GM06990 (cell line): ENCODE measurements at regions not wholly inside any gene's neighbourhood (a gene's known extent, or its start where the extent isn't known, plus 50 kb on each side); places are given as distances from the start of the nearest gene placed in this dataset.

ENCODE experiments used
- DNase-seq: peaks from one replicate; pipeline ENCODE4 v3.0.0-alpha.2; 2011; ENCODE audit not compliant: insufficient read length; ENCODE audit errors: extremely low read depth
- H3K27me3 ChIP-seq: replicated peaks from 2 replicates; pipeline ENCODE4 v1.6.0; 2011; ENCODE audit warnings: low read length; ENCODE audit not compliant: control insufficient read depth, insufficient read depth
- H3K36me3 ChIP-seq: 2 replicates; pipeline ENCODE4 v1.5.1; 2011; ENCODE audit warnings: low read length; ENCODE audit not compliant: control insufficient read depth, insufficient read depth
- H3K4me3 ChIP-seq: replicated peaks from 2 replicates; pipeline ENCODE4 v1.5.1; 2011; ENCODE audit warnings: low read depth, mild to moderate bottlenecking, control low read depth, low read length
- TF ChIP-seq, protein P1 (sequence below): IDR thresholded peaks from 2 replicates; pipeline ENCODE4 v1.5.1; 2011; ENCODE audit warnings: low read length, control low read depth, mild to moderate bottlenecking, inconsistent platforms; ENCODE audit not compliant: insufficient read depth, poor library complexity, severe bottlenecking

DNA sequence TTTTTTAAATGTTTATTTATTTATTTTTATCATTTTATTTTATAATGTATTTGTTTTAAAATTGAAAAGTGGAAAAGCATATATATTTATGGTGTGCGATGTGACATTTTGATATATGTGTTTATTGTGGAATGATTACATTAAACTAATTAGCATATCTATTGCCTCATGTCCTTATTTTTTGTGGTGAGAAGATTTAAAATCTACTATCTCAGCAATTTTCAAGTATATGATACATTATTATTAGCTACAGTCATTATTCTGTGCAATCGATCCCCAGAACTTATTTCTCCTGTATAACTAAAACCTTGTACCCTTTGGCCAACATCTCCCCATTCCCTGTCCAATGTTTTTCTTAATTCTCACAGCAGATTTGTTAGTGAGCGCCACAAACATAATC, 115.6 kb upstream of the SHH start:
- H3K27me3 ChIP-seq: no peaks in the 10 kb centered on the region
- DNase-seq: no peak
- TF ChIP-seq, protein P1, sequence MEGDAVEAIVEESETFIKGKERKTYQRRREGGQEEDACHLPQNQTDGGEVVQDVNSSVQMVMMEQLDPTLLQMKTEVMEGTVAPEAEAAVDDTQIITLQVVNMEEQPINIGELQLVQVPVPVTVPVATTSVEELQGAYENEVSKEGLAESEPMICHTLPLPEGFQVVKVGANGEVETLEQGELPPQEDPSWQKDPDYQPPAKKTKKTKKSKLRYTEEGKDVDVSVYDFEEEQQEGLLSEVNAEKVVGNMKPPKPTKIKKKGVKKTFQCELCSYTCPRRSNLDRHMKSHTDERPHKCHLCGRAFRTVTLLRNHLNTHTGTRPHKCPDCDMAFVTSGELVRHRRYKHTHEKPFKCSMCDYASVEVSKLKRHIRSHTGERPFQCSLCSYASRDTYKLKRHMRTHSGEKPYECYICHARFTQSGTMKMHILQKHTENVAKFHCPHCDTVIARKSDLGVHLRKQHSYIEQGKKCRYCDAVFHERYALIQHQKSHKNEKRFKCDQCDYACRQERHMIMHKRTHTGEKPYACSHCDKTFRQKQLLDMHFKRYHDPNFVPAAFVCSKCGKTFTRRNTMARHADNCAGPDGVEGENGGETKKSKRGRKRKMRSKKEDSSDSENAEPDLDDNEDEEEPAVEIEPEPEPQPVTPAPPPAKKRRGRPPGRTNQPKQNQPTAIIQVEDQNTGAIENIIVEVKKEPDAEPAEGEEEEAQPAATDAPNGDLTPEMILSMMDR: no peak
- no peak overlapping the region for H3K4me3 ChIP-seq
- H3K36me3 ChIP-seq: no peaks in the 10 kb centered on the region

GRCh38 chr7:155925682-155926081, 113.4 kb upstream of the SHH start:
- H3K27me3 ChIP-seq: peaks cover 1% of the 10 kb centered on the region
- TF ChIP-seq, protein P1: no peak
- no peak for DNase-seq
- H3K4me3 ChIP-seq: no peak overlapping the region
- no peaks in the 10 kb centered on the region for H3K36me3 ChIP-seq

DNA sequence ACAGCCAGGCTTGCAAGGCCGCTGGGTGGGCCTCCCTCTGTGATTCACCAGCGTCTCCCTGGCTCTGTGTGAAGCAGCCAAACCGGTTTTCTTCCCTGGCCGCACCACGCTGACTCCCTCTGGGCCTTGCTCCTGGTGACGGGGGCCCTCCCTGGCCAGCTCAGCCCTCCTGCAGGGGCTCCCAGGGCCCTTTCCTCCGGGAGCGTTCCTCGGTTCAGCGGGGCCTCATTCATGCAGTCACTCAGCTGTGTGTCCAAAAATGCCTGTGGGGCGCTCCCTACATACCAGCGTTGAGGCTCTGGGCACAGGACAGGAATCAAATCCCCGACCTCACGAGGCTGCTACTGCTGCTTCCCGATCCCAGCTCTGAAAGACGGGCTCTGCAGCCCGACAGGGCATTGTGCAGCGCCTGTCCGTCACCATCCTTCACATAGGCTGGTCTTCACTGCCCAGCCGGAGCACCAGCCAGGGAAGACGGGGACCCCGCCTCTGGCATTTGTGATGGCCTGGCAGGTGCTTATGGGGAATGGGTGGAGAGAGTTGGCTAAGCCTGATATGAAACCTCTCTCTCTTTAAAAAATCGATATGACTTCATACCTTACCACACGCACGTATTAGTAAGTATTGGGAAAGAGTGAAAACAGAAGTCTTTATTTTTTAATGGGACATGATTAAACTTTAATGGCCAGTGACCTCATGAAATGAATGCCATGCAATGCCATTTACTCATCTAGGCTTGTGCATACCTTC, 110.0 kb upstream of the SHH start:
- Histone ChIP-seq H3K4me3 (no peak overlapping the region), H3K27me3 (peaks cover 1% of the 10 kb centered on the region), H3K36me3 (no peaks in the 10 kb centered on the region)
- DNase-seq: no peak
- TF ChIP-seq, protein P1: no peak

- Histone ChIP-seq H3K27me3 (peaks cover 1% of the 10 kb centered on the region), H3K36me3 (no peaks in the 10 kb centered on the region), H3K4me3 (no peak overlapping the region)
- no peak for DNase-seq
- TF ChIP-seq, protein P1: no peak
Measured at GRCh38 chr7:155921804-155922066, 109.5 kb upstream of the SHH start.

DNA sequence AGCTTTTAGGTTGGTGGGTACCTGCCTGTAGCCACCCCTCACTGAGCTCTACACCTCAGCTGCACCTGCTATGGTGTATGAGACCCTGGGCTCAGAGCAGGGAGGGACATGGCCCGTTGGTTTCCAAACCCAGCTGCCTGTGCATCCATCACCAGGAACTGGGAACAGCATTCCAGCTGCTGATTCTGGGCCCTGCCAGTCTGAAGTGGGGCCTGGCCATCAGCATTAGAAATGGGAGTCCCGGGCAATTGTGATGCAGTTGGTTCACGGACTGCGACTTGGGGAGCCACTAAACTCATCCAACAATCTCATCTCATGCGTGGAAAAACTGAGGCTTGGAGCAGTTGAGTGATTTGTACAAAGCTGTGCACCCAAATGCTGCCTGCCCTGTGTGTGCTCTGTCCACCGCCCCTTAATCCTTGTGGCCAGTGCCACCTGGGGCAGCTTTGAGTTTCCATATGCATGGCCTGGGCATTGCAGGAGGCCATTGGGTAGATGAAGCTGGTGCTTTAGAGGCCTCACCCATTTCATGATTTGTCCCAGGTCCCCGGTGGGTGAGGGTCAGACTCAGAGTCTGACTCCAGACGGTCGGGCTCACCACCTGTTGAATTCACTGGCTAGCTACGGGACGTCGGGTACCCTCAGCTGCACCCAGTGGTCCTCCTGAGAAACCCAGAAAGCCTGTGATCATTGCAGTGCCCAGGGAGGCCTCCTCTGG, 109.0 kb upstream of the SHH start:
- no peak for DNase-seq
- no peaks in the 10 kb centered on the region for H3K36me3 ChIP-seq
- TF ChIP-seq, protein P1: no peak
- peaks cover 1% of the 10 kb centered on the region for H3K27me3 ChIP-seq
- no peak overlapping the region for H3K4me3 ChIP-seq
